AG04449 (cell line): ENCODE measurements at regions not wholly inside any gene's neighbourhood (a gene's known extent, or its start where the extent isn't known, plus 50 kb on each side); places are given as distances from the start of the nearest gene placed in this dataset.

Experiments used
- CTCF ChIA-PET: fragments of 350-600 bp; formaldehyde crosslinking; extraction: SDS; loops from one replicate; lab custom pipeline; 2021; ENCODE audit warnings: antibody characterized with exemption; lab: Yijun Ruan, JAX
- POLR2A ChIA-PET: fragments of 400-600, 350-600 bp; formaldehyde crosslinking; extraction: SDS; loops from one replicate; lab custom pipeline; 2020; ENCODE audit warnings: antibody characterized with exemption, inconsistent platforms; lab: Yijun Ruan, JAX
- DNase-seq: peaks from one replicate; pipeline ENCODE4 v3.0.0-alpha.2; 2010; ENCODE audit warnings: low read depth, low spot score
- H3K4me3 ChIP-seq: 2 replicates; pipeline ENCODE4 v1.5.1; 2011; ENCODE audit warnings: low read depth, mild to moderate bottlenecking, control low read depth, low read length
- CTCF ChIP-seq: IDR thresholded peaks from one replicate; pipeline ENCODE4 v1.5.1; 2011; ENCODE audit warnings: mild to moderate bottlenecking, moderate library complexity, low read length, control low read depth, inconsistent platforms; ENCODE audit not compliant: insufficient read depth; ENCODE audit errors: missing control alignments

DNA sequence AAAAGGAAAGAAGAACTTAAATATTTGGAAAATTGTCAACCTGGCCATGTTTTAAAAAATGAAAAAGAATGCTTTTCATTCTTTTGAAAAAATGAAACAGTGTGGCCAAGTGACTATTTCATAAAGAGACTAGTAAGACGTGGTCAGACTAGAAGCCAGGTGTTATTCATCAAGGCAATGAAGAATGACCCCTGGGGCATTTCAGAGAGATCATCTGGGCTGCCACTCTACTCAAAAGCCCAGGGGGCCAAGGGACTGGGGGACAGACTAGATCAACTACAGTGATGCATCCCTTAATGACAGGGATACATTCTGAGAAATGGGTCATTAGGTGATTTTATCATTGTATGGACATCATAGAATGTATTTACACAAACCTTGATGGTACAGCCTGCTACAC lies 199.4 kb downstream of the STK31 start:
- CTCF ChIA-PET = no interaction called here
- no peak for DNase-seq
- H3K4me3 ChIP-seq = no peak overlapping the region
- POLR2A ChIA-PET = no interaction called here
- TF ChIP-seq CTCF = no peak

DNA sequence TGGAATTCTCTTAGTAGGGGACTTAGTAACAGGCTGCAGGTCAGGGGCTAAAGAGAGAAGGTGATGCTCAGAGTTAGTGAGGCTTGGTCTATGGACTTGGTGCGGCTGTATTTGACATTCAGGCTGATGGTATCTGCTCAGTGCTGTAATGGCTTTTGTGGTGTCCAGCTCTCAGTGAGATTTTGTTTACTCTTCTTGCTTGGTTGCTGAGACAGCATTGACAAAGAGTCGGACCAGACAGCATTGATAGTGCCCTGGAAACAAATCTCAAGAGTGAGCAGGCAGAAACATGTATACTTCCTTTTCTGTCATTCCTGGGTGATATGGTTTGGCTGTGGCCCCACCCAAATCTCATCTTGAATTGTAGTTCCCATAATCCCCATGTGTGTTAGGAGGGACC lies 202.0 kb downstream of the STK31 start:
- TF ChIP-seq CTCF = no peak
- POLR2A ChIA-PET = no interaction called here
- CTCF ChIA-PET = no interaction called here
- H3K4me3 ChIP-seq = no peak overlapping the region
- no peak for DNase-seq

GRCh38 chr7:23913016-23913415 lies 203.0 kb downstream of the STK31 start:
- CTCF ChIA-PET = no interaction called here

GRCh38 chr7:23915236-23915635 lies 205.2 kb downstream of the STK31 start:
- CTCF ChIA-PET = no interaction called here
- H3K4me3 ChIP-seq = no peak overlapping the region
- no peak for TF ChIP-seq CTCF
- no peak for DNase-seq
- POLR2A ChIA-PET = no interaction called here

More at GRCh38 chr7:23913016-23913415, 203.0 kb downstream of the STK31 start:
- no peak overlapping the region for H3K4me3 ChIP-seq
- no peak for DNase-seq
- POLR2A ChIA-PET = no interaction called here
- TF ChIP-seq CTCF = no peak

DNA sequence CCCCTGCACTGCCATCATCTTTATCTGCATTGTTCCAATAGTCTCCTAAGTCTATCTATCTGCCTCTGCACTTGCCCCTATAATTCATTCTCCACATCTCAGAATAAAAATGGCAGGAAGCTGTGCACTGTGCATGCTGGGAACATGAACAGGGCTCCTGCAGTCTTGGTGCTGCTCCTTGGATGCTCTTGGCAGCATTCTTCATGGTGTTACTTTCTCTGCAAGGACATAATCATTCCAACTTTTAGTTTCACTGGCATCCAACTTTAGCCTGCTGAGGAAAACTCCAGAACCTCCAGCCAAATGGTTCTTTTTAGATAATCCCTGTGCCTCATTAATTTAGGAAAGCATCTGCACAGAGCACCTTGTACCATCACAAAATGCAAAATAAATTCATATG lies 208.3 kb downstream of the STK31 start:
- ChIA-PET POLR2A (no interaction called here), CTCF (no interaction called here)
- TF ChIP-seq CTCF = no peak
- DNase-seq = no peak
- H3K4me3 ChIP-seq = no peak overlapping the region

GRCh38 chr7:23918856-23919255 lies 208.8 kb downstream of the STK31 start:
- no peak for DNase-seq
- ChIA-PET POLR2A (no interaction called here), CTCF (no interaction called here)
- no peak for TF ChIP-seq CTCF
- H3K4me3 ChIP-seq = no peak overlapping the region
